ENCODE measurements at regions not wholly inside any gene's neighbourhood (a gene's known extent, or its start where the extent isn't known, plus 50 kb on each side); places are given as distances from the start of the nearest gene placed in this dataset.

DNA sequence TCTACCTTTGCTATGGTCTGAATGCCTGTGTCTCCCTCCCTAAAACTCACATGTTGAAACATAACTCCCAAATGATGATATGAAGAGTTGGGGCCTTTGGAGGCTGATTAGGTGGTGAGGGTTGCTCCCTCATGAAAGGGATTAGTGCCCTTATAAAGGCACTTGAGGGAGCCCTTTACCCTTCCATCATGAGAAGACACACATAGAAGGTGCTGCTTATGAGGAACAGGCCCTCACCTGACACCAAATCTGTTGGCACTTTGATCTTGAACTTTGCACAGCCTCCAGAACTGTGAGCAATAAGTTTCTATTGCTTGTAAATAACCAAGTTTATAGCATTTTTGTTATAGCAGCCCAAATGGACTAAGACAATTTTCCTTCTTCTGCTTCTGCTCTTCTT is 76.2 kb upstream of the ADAMTS9 start:
- no peak overlapping the region for H3K27ac ChIP-seq (replicated peaks)
- no peak for TF ChIP-seq SPI1 (IDR thresholded peaks at IDR 0.05; ENCODE audit: borderline replicate concordance, low read depth)
- TF ChIP-seq, protein P1, sequence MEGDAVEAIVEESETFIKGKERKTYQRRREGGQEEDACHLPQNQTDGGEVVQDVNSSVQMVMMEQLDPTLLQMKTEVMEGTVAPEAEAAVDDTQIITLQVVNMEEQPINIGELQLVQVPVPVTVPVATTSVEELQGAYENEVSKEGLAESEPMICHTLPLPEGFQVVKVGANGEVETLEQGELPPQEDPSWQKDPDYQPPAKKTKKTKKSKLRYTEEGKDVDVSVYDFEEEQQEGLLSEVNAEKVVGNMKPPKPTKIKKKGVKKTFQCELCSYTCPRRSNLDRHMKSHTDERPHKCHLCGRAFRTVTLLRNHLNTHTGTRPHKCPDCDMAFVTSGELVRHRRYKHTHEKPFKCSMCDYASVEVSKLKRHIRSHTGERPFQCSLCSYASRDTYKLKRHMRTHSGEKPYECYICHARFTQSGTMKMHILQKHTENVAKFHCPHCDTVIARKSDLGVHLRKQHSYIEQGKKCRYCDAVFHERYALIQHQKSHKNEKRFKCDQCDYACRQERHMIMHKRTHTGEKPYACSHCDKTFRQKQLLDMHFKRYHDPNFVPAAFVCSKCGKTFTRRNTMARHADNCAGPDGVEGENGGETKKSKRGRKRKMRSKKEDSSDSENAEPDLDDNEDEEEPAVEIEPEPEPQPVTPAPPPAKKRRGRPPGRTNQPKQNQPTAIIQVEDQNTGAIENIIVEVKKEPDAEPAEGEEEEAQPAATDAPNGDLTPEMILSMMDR (IDR thresholded peaks at IDR 0.05; ENCODE audit: insufficient read depth, low read length) = no peak
- TF ChIP-seq GABPA (IDR thresholded peaks at IDR 0.05; ENCODE audit: low read depth) = no peak
- TF ChIP-seq, protein P2, sequence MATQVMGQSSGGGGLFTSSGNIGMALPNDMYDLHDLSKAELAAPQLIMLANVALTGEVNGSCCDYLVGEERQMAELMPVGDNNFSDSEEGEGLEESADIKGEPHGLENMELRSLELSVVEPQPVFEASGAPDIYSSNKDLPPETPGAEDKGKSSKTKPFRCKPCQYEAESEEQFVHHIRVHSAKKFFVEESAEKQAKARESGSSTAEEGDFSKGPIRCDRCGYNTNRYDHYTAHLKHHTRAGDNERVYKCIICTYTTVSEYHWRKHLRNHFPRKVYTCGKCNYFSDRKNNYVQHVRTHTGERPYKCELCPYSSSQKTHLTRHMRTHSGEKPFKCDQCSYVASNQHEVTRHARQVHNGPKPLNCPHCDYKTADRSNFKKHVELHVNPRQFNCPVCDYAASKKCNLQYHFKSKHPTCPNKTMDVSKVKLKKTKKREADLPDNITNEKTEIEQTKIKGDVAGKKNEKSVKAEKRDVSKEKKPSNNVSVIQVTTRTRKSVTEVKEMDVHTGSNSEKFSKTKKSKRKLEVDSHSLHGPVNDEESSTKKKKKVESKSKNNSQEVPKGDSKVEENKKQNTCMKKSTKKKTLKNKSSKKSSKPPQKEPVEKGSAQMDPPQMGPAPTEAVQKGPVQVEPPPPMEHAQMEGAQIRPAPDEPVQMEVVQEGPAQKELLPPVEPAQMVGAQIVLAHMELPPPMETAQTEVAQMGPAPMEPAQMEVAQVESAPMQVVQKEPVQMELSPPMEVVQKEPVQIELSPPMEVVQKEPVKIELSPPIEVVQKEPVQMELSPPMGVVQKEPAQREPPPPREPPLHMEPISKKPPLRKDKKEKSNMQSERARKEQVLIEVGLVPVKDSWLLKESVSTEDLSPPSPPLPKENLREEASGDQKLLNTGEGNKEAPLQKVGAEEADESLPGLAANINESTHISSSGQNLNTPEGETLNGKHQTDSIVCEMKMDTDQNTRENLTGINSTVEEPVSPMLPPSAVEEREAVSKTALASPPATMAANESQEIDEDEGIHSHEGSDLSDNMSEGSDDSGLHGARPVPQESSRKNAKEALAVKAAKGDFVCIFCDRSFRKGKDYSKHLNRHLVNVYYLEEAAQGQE (IDR thresholded peaks at IDR 0.05; ENCODE audit: insufficient replicate concordance, low read depth) = no peak
- TF ChIP-seq POLR2AphosphoS5 (IDR thresholded peaks at IDR 0.05; ENCODE audit: low read depth) = no peak

DNA sequence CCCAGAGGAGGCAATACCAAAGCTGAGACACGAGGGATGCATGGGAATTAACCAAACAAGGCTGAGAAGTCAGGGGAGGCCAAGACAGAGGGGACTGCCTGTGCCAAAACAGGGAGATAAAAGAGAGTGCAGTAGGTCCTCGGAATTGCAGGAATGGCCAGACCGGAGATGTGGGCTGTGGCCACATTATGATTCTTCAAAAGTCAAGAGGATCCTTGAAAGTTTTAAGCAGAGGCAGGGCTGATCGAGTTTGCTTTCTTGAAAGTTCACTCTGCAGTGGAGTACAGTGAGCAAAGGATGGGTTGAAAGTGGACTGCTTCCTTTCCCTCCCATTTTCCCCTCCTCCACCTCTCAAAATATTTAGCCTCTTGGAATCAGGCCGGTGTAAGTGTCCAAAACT is 73.9 kb upstream of the ADAMTS9 start:
- DNase-seq (ENCODE audit: low read depth in 1 of 2, low spot score in 1 of 2) = no peak
- no peak for TF ChIP-seq POLR2AphosphoS5 (IDR thresholded peaks at IDR 0.05; ENCODE audit: low read depth)
- TF ChIP-seq, protein P2 (IDR thresholded peaks at IDR 0.05; ENCODE audit: insufficient replicate concordance, low read depth) = no peak
- TF ChIP-seq, protein P1 (IDR thresholded peaks at IDR 0.05; ENCODE audit: insufficient read depth, low read length) = no peak
- no peak for TF ChIP-seq GABPA (IDR thresholded peaks at IDR 0.05; ENCODE audit: low read depth)
- no peak for TF ChIP-seq SPI1 (IDR thresholded peaks at IDR 0.05; ENCODE audit: borderline replicate concordance, low read depth)
- Histone ChIP-seq H3K4me3 (replicated peaks; ENCODE audit: insufficient read depth, low read length) (no peak overlapping the region), H3K27me3 (ENCODE audit: insufficient read depth, poor library complexity, severe bottlenecking) (no peaks in the 10 kb centered on the region), H3K27ac (replicated peaks) (no peak overlapping the region)

More for the DNA sequence above, 76.2 kb upstream of the ADAMTS9 start:
- H3K4me3 ChIP-seq (replicated peaks; ENCODE audit: insufficient read depth, low read length) = no peak overlapping the region
- DNase-seq (ENCODE audit: low read depth in 1 of 2, low spot score in 1 of 2) = no peak
- no peaks in the 10 kb centered on the region for H3K27me3 ChIP-seq (ENCODE audit: insufficient read depth, poor library complexity, severe bottlenecking)

DNA sequence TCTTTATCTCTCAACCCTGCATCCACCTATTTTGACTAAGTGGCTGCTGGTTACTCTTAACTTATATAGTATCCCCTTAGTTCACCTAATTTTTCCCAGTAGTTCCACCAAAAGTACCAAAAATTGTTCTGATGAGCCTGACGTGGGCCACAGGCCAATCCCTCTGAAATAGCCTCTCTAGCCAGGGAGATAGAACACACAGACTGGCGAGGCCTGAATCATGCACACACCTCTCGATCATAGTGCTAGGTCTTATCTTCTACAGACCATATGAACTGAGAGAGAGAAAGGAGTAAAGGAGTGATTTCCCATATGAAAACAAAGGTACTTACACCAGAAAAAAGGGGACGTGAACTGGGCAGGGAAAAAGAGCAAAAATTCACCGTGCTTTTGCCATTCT is 72.5 kb upstream of the ADAMTS9 start:
- no peaks in the 10 kb centered on the region for H3K27me3 ChIP-seq (ENCODE audit: insufficient read depth, poor library complexity, severe bottlenecking)
- DNase-seq (ENCODE audit: low read depth in 1 of 2, low spot score in 1 of 2) = no peak
- H3K4me3 ChIP-seq (replicated peaks; ENCODE audit: insufficient read depth, low read length) = no peak overlapping the region
- TF ChIP-seq, protein P1 (IDR thresholded peaks at IDR 0.05; ENCODE audit: insufficient read depth, low read length) = no peak
- TF ChIP-seq, protein P2 (IDR thresholded peaks at IDR 0.05; ENCODE audit: insufficient replicate concordance, low read depth) = no peak
- TF ChIP-seq SPI1 (IDR thresholded peaks at IDR 0.05; ENCODE audit: borderline replicate concordance, low read depth) = no peak
- no peak for TF ChIP-seq POLR2AphosphoS5 (IDR thresholded peaks at IDR 0.05; ENCODE audit: low read depth)
- no peak for TF ChIP-seq GABPA (IDR thresholded peaks at IDR 0.05; ENCODE audit: low read depth)
- no peak overlapping the region for H3K27ac ChIP-seq (replicated peaks)

All from HL-60 (cell line).